Testis (tissue), 2 donors: ENCODE measurements at regions not wholly inside any gene's neighbourhood (a gene's known extent, or its start where the extent isn't known, plus 50 kb on each side); places are given as distances from the start of the nearest gene placed in this dataset.

Experiments
- CTCF ChIP-seq, 3 experiments: fragments of 450-650 bp in 2 of 3; fragments of 200-600 bp in 1 of 3; sonication (generic) in 1 of 3; IDR thresholded peaks; one replicate each; pipeline ENCODE4 v1.5.1; 2016 to 2019; ENCODE audit warnings: antibody characterized with exemption in 3 of 3, mild to moderate bottlenecking in 2 of 3, moderate library complexity in 1 of 3
- POLR2A ChIP-seq: fragments of 450-650 bp; IDR thresholded peaks from one replicate; pipeline ENCODE4 v1.6.1; 2017; ENCODE audit warnings: antibody characterized with exemption, mild to moderate bottlenecking, moderate library complexity

- no peak for TF ChIP-seq CTCF (IDR thresholded peaks at IDR 0.05)
- TF ChIP-seq POLR2A: no peak
These were observed 671.9 kb downstream of the NR2F1-AS1 start for GRCh38 chr5:92908952-92909601.
